SK-N-SH (cell line): ENCODE measurements at regions not wholly inside any gene's neighbourhood (a gene's known extent, or its start where the extent isn't known, plus 50 kb on each side); places are given as distances from the start of the nearest gene placed in this dataset.

Source experiments
- CTCF ChIP-seq: fragments of 200-600 bp; sonication (generic); IDR thresholded peaks from 2 replicates; pipeline ENCODE4 v1.6.1; 2017; ENCODE audit warnings: antibody characterized with exemption, mild to moderate bottlenecking, moderate library complexity
- EP300 ChIP-seq, 2 experiments: IDR thresholded peaks; 2 replicates each; pipeline versions ENCODE4 v1.4.0 to v1.6.1; 2012; ENCODE audit warnings: borderline replicate concordance in 1 of 2, low read depth in 1 of 2, low read length in 1 of 2
- MEF2A ChIP-seq: IDR thresholded peaks from 2 replicates; pipeline ENCODE4 v1.4.0; 2012; ENCODE audit warnings: low read depth, borderline replicate concordance
- MXI1 ChIP-seq: IDR thresholded peaks from 2 replicates; pipeline ENCODE4 v1.6.1; 2012; ENCODE audit warnings: mild to moderate bottlenecking, low read depth, low read length, improper control_type of control experiment
- NRF1 ChIP-seq: IDR thresholded peaks from 2 replicates; pipeline ENCODE4 v1.6.1; 2012; ENCODE audit warnings: low read depth, mild to moderate bottlenecking, low read length
- POLR2AphosphoS5 ChIP-seq: IDR thresholded peaks from 2 replicates; pipeline ENCODE4 v1.6.1; 2012; ENCODE audit warnings: low read depth, low read length
- RAD21 ChIP-seq: IDR thresholded peaks from 2 replicates; pipeline ENCODE4 v1.6.1; 2012; ENCODE audit warnings: mild to moderate bottlenecking, low read length
- RCOR1 ChIP-seq: fragments of 150-350 bp; IDR thresholded peaks from 2 replicates; pipeline ENCODE4 v1.6.1; 2017; ENCODE audit warnings: antibody characterized with exemption, low read length
- SIN3A ChIP-seq: IDR thresholded peaks from 2 replicates; pipeline ENCODE4 v1.6.1; 2012; ENCODE audit warnings: low read depth, mild to moderate bottlenecking, low read length, moderate library complexity, borderline replicate concordance
- TAF1 ChIP-seq: IDR thresholded peaks from 2 replicates; pipeline ENCODE4 v1.6.1; 2012; ENCODE audit warnings: low read depth, mild to moderate bottlenecking, low read length, moderate library complexity, borderline replicate concordance
- TCF12 ChIP-seq: IDR thresholded peaks from 2 replicates; pipeline ENCODE4 v1.4.0; 2012
- USF2 ChIP-seq: fragments of 150-350 bp; IDR thresholded peaks from 2 replicates; pipeline ENCODE4 v1.6.1; 2017; ENCODE audit warnings: antibody characterized with exemption, low read length, low read depth, borderline replicate concordance

- TF ChIP-seq CTCF (no peak), RCOR1 (no peak), TCF12 (no peak), POLR2AphosphoS5 (no peak), NRF1 (no peak), MXI1 (no peak), RAD21 (no peak), TAF1 (no peak), MEF2A (no peak), USF2 (no peak), EP300 (IDR thresholded peaks at IDR 0.05; ENCODE audit: borderline replicate concordance in 1 of 2, low read depth in 1 of 2, low read length in 1 of 2) (no peak), SIN3A (no peak)
Measured at GRCh38 chr11:134611537-134611936, 199.5 kb upstream of the B3GAT1 start.
